Thyroid gland (tissue), 4 donors: ENCODE measurements at regions not wholly inside any gene's neighbourhood (a gene's known extent, or its start where the extent isn't known, plus 50 kb on each side); places are given as distances from the start of the nearest gene placed in this dataset.

Experiments used
- DNase-seq, 2 donors: peaks; one replicate each; pipeline ENCODE4 v3.0.0-alpha.2; 2019
- H3K27ac ChIP-seq, 3 donors: fragments of 200-600 bp; sonication (generic); 1 replicate in 2 of 3; 2 replicates in 1 of 3; pipeline ENCODE4 v1.5.1; 2016 to 2019; ENCODE audit warnings: mild to moderate bottlenecking in 1 of 3, moderate library complexity in 1 of 3
- H3K27me3 ChIP-seq: fragments of 200-600 bp; sonication (generic); one replicate; pipeline ENCODE4 v1.5.1; 2019
- H3K36me3 ChIP-seq, 2 donors: fragments of 200-600 bp; sonication (generic); one replicate each; pipeline ENCODE4 v1.5.1; 2016 to 2019
- H3K4me1 ChIP-seq, 2 donors: fragments of 200-600 bp; sonication (generic); one replicate each; pipeline ENCODE4 v1.5.1; 2017 to 2019
- H3K4me3 ChIP-seq, 3 donors: fragments of 200-600 bp; sonication (generic); replicated peaks in 1 of 3; 1 replicate in 2 of 3; 2 replicates in 1 of 3; pipeline ENCODE4 v1.5.1; 2016; ENCODE audit warnings: mild to moderate bottlenecking in 1 of 3
- H3K9me3 ChIP-seq: fragments of 200-600 bp; sonication (generic); one replicate; pipeline ENCODE4 v1.5.1; 2017
- CTCF ChIP-seq, 6 experiments: fragments of 200-600 bp in 3 of 6; fragments of 450-650 bp in 3 of 6; sonication (generic) in 3 of 6; IDR thresholded peaks; one replicate each; pipeline ENCODE4 v1.5.1; 2016 to 2019; ENCODE audit warnings: antibody characterized with exemption in 6 of 6, mild to moderate bottlenecking in 2 of 6, inconsistent platforms in 1 of 6, moderate library complexity in 1 of 6
- POLR2A ChIP-seq, 2 donors: fragments of 450-650 bp; IDR thresholded peaks; one replicate each; pipeline ENCODE4 v1.6.1; 2017; ENCODE audit warnings: antibody characterized with exemption in 2 of 2, mild to moderate bottlenecking in 2 of 2, moderate library complexity in 1 of 2
- WGBS, 2 donors: methylation state at CpG; one replicate each; pipeline ENCODE4 v1.1.5; 2017; 5-methylcytosine and 5-hydroxymethylcytosine counted together
- intact Hi-C: fragments of 100-400 bp; cut with DNase I; formaldehyde crosslinking; loops from one replicate; pipeline ENCODE4 v1.15.1; 2023

DNA sequence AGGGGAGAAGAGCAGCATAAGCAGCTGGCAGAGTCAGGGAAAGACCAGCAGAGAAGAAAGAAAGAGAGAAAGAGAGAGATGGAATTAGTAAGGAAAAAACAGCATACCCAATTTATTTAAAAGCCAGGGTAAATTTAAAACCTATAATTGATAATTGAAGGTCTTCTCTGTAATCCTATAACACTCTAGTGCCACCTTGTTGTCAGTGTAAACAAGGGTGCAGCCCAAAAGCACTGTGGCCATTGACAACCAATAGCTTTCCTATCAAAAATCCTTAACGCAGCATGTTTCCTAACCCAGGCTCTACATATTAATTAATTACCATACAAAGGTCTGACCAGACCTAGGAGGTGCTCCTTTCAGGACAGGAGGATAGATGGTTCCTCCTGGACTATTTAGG lies 447.2 kb upstream of the HSFY2 start:
- intact Hi-C loops: no loop called here
- DNase-seq: no peak
- H3K36me3 ChIP-seq: no peaks in the 10 kb centered on the region
- no peak overlapping the region for H3K27ac ChIP-seq
- TF ChIP-seq POLR2A (IDR thresholded peaks at IDR 0.05) (no peak), CTCF (IDR thresholded peaks at IDR 0.05) (no peak)
- no peak overlapping the region for H3K4me3 ChIP-seq
- 63 to 69% methylated on average over 1 of the region's 1 CpG for WGBS, 2 donors
- no peaks in the 10 kb centered on the region for H3K27me3 ChIP-seq
- H3K9me3 ChIP-seq: no peaks in the 10 kb centered on the region
- no peaks in the 10 kb centered on the region for H3K4me1 ChIP-seq

DNA sequence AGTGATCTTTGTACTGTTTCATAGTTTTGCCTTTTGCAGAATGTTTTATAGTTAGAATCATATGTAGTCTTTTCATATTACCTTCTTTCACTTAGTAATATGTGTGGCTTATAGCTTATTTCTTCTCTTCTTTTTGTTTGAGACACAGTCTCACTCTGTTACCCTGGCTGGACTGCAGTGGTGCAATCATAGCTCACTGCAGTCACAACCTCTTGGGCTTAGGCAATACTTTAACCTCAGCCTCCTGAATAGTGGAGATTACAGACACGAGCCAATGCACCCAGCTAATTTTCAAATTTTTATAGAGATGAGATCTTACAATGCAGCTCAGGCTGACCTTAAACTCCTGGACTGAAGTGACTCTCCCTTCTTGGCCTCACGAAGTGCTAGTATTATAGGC lies 435.4 kb upstream of the HSFY2 start:
- Histone ChIP-seq H3K4me3 (no peak overlapping the region), H3K27me3 (no peaks in the 10 kb centered on the region), H3K4me1 (no peaks in the 10 kb centered on the region), H3K9me3 (no peaks in the 10 kb centered on the region), H3K36me3 (no peaks in the 10 kb centered on the region), H3K27ac (no peak overlapping the region)
- WGBS, 2 donors: 71 to 88% methylated on average over 2 of the region's 2 CpGs
- no peak for DNase-seq
- intact Hi-C loops: no loop called here
- TF ChIP-seq POLR2A (IDR thresholded peaks at IDR 0.05) (no peak), CTCF (IDR thresholded peaks at IDR 0.05) (no peak)

- H3K4me3 ChIP-seq: no peak overlapping the region
- WGBS, 2 donors: 83 to 94% methylated on average over 1 of the region's 1 CpG
- no peak for DNase-seq
- TF ChIP-seq CTCF (IDR thresholded peaks at IDR 0.05): no peak
- no peak for TF ChIP-seq POLR2A (IDR thresholded peaks at IDR 0.05)
- no peaks in the 10 kb centered on the region for H3K36me3 ChIP-seq
- intact Hi-C loops: no loop called here
- no peaks in the 10 kb centered on the region for H3K9me3 ChIP-seq
- H3K27ac ChIP-seq: no peak overlapping the region
- H3K4me1 ChIP-seq: no peaks in the 10 kb centered on the region
- no peaks in the 10 kb centered on the region for H3K27me3 ChIP-seq
These were observed 433.5 kb upstream of the HSFY2 start for GRCh38 chrY:19207048-19207447.

DNA sequence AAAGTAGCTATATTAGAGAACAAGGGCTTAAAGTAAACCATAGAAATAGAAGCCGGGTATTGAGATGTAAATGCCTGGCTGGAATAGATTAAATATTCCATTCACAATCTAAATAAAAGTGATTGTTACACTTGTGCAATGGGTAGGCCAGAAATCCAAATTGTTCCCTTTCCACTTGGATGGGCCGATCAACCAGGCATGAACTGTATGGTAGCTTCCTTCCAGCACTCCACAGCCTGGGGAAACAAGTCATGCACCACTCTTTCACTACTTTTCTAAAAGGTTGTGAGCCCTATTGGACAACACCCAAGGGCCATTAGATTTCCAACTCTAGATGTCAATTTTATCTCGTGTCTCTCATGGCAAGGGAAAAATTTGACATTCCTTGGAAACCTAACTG lies 407.3 kb upstream of the HSFY2 start:
- WGBS, 2 donors: 90 to 93% methylated on average over 3 of the region's 3 CpGs
- intact Hi-C loops: no loop called here

GRCh38 chrY:19168202-19168565 lies 394.6 kb upstream of the HSFY2 start:
- TF ChIP-seq CTCF (IDR thresholded peaks at IDR 0.05): no peak
- no peak for TF ChIP-seq POLR2A (IDR thresholded peaks at IDR 0.05)
- no peaks in the 10 kb centered on the region for H3K36me3 ChIP-seq
- DNase-seq: no peak
- intact Hi-C loops: no loop called here
- no peak overlapping the region for H3K4me3 ChIP-seq
- 75 to 96% methylated on average over 3 to 5 of the region's 5 CpGs for WGBS, 2 donors
- no peak overlapping the region for H3K27ac ChIP-seq
- no peaks in the 10 kb centered on the region for H3K9me3 ChIP-seq
- H3K4me1 ChIP-seq: no peaks in the 10 kb centered on the region
- H3K27me3 ChIP-seq: no peaks in the 10 kb centered on the region

More for the DNA sequence above, 407.3 kb upstream of the HSFY2 start:
- TF ChIP-seq POLR2A (IDR thresholded peaks at IDR 0.05): no peak
- TF ChIP-seq CTCF (IDR thresholded peaks at IDR 0.05): no peak
- Histone ChIP-seq H3K4me1 (no peaks in the 10 kb centered on the region), H3K36me3 (no peaks in the 10 kb centered on the region), H3K4me3 (no peak overlapping the region), H3K27me3 (no peaks in the 10 kb centered on the region), H3K9me3 (no peaks in the 10 kb centered on the region), H3K27ac (no peak overlapping the region)
- no peak for DNase-seq
